Forelimb muscle (tissue), 1 donor: ENCODE measurements at regions not wholly inside any gene's neighbourhood (a gene's known extent, or its start where the extent isn't known, plus 50 kb on each side); places are given as distances from the start of the nearest gene placed in this dataset.
A peak's percentile ranks its signal among the peaks of the same experiment; 100 is the strongest.
"Not testable (repeated sequence)": the region's sequence is repeated elsewhere in the genome, so short reads cannot be mapped to it uniquely, and the experiment has no call there.

Experiments used
- DNase-seq: peaks from one replicate; pipeline ENCODE4 v3.0.0-alpha.2; 2013; ENCODE audit warnings: low read depth

DNA sequence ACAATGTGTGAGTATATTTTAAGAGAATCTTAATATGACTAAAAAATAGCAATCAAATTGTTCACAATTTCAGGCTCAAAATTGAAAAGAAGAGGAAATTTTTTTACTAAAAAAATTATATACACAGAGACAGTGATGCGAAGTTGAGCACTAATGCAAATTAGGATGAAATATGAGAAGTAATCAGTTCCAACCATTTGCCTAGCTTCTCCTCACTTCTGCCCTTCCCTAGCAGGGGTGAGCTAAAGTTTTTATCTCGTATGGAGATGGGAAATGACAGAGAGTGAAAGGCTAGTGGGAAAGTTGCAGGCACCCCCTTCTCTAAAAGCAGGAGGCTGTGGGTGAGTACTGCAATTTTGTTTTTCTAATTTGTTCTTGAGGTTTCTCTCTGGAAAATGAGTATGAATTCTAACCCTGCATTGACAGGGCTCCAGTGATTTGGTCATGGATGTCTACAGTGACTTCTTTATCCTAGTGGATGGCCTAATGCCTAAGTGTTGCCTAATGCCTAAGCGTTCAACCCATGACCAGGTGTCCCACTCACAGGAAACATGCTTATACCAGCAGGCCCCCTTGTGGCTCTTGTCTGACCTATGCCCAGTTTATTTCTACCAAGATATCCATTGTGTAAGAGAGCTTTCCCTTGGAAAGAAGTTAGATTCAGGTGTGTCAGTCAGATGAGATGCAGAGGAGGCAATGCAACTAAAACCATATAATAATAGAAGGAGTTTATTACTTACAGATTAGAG is 78.0 kb upstream of the HNMT start:
- no peak for DNase-seq

GRCh38 chr2:137888845-137889244 is 75.4 kb upstream of the HNMT start:
- no peak for DNase-seq

GRCh38 chr2:137892739-137893138 is 71.5 kb upstream of the HNMT start:
- no peak for DNase-seq

GRCh38 chr2:137893145-137893544 is 71.1 kb upstream of the HNMT start:
- no peak for DNase-seq

DNA sequence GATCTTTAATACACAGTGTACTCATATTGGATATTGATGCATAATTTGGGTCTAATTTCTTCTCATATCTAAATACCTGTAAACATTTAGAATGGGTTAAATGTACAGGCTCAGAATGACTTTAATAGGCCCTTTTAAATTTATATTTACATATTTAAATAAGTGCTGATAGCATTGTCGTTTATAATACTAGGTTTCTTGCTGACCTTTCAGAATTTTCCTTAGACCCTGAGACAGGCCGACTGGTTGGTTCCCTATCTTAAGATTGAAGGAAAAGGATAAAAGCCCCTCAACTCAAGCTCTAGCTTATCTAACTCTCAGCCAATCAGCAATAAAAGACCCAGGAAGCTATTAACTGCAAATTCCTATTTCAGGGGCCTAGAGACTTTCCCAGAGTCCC is 67.8 kb upstream of the HNMT start:
- no peak for DNase-seq

- no peak for DNase-seq
Measured at GRCh38 chr2:137897082-137897481, 67.2 kb upstream of the HNMT start.

- no peak for DNase-seq
Measured at GRCh38 chr2:137900421-137901141, 63.7 kb upstream of the HNMT start.

DNA sequence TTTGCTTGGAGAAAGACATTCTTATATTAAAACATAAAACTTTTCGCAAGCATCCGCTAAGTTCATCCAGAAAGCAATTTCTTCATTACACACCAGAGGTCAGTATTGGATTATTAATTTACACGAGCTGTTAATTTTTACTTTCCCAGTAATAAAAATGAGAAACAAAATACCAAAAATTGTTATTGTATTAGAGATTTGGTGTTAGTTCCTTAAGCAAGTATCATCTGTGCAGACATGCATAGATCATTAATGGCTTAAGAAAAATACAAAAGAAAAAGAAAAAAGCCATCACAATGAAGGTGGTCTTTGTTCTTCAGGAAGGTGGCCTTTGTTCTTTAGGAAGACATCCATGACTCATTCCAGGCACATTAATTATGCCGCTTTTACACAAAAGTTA is 53.6 kb upstream of the HNMT start:
- no peak for DNase-seq

DNA sequence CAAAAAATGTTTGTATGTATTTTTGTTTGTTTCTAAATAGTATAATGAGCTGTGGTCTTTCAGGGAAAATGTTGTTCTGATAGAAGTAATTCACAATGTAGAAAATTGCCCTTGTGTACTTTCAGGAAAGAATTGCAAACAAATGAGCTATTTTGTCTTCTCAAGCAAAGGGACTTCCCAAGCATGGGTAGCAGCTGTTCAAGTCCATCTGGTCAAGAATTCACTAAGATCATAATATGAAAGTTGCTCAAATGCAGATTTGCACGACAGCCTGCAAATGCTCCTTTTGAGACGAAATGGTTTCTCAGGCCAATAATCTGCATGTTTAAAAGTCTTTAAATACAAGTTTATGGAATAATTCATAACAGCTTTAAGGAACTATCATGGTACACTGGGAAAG is 51.9 kb upstream of the HNMT start:
- DNase-seq, result peak; percentile 13

DNA sequence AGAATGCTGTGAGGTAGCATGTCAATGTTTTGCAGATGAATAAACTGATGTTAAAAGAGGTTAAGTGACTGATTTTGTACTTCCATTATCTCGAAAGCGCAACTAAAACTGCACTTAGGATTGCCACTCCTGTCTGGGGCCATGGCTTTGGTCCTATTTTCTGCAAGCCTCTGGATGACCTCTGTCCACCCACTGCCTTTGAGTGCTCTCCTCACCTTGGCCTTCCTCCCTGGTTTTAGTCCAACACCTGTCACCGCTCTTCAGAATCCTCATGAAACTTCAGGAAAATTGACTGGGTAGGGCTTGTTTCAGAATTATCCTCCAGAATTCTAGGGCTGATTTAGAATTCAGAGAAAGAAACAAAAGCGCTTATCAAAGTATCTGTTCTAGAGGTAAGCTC is 51.1 kb upstream of the HNMT start:
- DNase-seq, result no peak

DNA sequence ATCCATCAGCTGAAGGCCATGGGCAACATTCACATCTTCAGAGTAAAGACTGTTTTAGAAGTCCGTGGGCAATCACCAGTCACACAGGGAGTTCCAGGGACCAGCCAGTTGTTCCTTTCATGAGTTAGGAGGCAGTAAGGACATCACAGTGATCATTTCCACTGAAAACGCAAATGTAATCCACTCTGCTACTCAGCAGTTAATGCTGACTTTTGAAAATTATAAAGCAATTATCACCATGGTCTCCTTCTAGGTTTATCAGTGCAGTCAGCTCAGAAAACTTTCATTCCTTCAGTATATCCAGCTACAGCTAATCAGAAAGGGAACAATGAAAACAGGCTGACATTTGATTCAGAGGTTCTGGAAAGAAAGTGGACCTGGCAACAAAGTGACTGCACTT is 50.6 kb upstream of the HNMT start:
- not testable (repeated sequence) for DNase-seq
